K562 (cell line): ENCODE measurements at regions not wholly inside any gene's neighbourhood (a gene's known extent, or its start where the extent isn't known, plus 50 kb on each side); places are given as distances from the start of the nearest gene placed in this dataset.

Experiments
- ATAC-seq: fragments of 200-7000 bp; cut with Tn5 transposase; 3 replicates; pipeline ENCODE4 v1.9.1; 2020; ENCODE audit warnings: moderate library complexity
- BruUV-seq: library from RNA; stranded (reverse); fragments of 400-500 nt; replicated peaks from 2 replicates; lab custom pipeline; 2021; lab: Mats Ljungman, UMichigan
- CTCF ChIA-PET: fragments of 300-600 bp; formaldehyde crosslinking; extraction: SDS; loops from one replicate; lab custom pipeline; 2021; ENCODE audit warnings: low intra/inter-chr PET ratio; lab: Yijun Ruan, JAX
- POLR2A ChIA-PET: fragments of 300-600, 350-650 bp; sonication (Branson Sonifier 250); formaldehyde crosslinking; extraction: SDS; loops from one replicate; lab custom pipeline; 2021; ENCODE audit warnings: antibody characterized with exemption, inconsistent platforms; lab: Yijun Ruan, JAX
- DNase-seq, 4 experiments: peaks; one replicate each; pipeline versions ENCODE4 v3.0.0 to v3.0.0-alpha.2; 2011 to 2018; ENCODE audit warnings: low spot score in 3 of 4, mixed read lengths in 3 of 4; ENCODE audit errors: extremely low read depth in 1 of 4
- FAIRE-seq: peaks from 2 replicates; lab custom pipeline; 2011; peaks lifted over from hg19 to GRCh38; lab: Jason Lieb, UNC
- H2AFZ ChIP-seq: 2 replicates; pipeline ENCODE4 v1.6.0; 2011; ENCODE audit warnings: low read depth, low read length, control low read depth, inconsistent platforms
- H3K27ac ChIP-seq: fragments of 200-600 bp; 3 replicates; pipeline ENCODE4 v1.8.0; 2011; ENCODE audit warnings: low read depth, mild to moderate bottlenecking, control low read depth, inconsistent platforms, low read length, moderate library complexity, mixed read lengths; ENCODE audit errors: extremely low read depth
- H3K27me3 ChIP-seq, 2 experiments: fragments of 300-600 bp in 1 of 2; 2 replicates in 1 of 2; 3 replicates in 1 of 2; pipeline versions ENCODE4 v1.6.0 to v1.8.0; 2011; ENCODE audit warnings: inconsistent platforms in 2 of 2, low read length in 2 of 2, mild to moderate bottlenecking in 1 of 2, mixed read lengths in 1 of 2, moderate library complexity in 1 of 2; ENCODE audit not compliant: control insufficient read depth in 2 of 2, insufficient read depth in 2 of 2
- H3K36me3 ChIP-seq: fragments of 300-600 bp; 3 replicates; pipeline ENCODE4 v1.8.0; 2011; ENCODE audit warnings: mild to moderate bottlenecking, low read length, inconsistent platforms; ENCODE audit not compliant: control insufficient read depth, insufficient read depth
- H3K4me1 ChIP-seq, 2 experiments: fragments of 200-600 bp in 1 of 2; replicated peaks in 1 of 2; 2 replicates in 1 of 2; 3 replicates in 1 of 2; pipeline versions ENCODE4 v1.5.1 to v1.8.0; 2011; ENCODE audit warnings: inconsistent platforms in 2 of 2, low read length in 2 of 2, mild to moderate bottlenecking in 1 of 2, mixed read lengths in 1 of 2, moderate library complexity in 1 of 2; ENCODE audit not compliant: control insufficient read depth in 2 of 2, insufficient read depth in 2 of 2
- H3K4me2 ChIP-seq: 2 replicates; pipeline ENCODE4 v1.6.1; 2011; ENCODE audit warnings: low read length, control low read depth, inconsistent platforms, mixed read lengths; ENCODE audit not compliant: insufficient read depth
- H3K4me3 ChIP-seq: fragments of 200-600 bp; sonication (generic), shearing (Covaris generic); 2 replicates; pipeline ENCODE4 v1.5.1; 2016; ENCODE audit warnings: control low read depth, inconsistent platforms
- H3K79me2 ChIP-seq: fragments of 200-600 bp; 3 replicates; pipeline ENCODE4 v1.8.0; 2011; ENCODE audit warnings: low read length, inconsistent platforms; ENCODE audit not compliant: control insufficient read depth, insufficient read depth
- H3K9ac ChIP-seq, 2 experiments: 2 replicates each; pipeline versions ENCODE4 v1.6.0 to v1.6.1; 2011; ENCODE audit warnings: low read depth in 2 of 2, low read length in 2 of 2, control low read depth in 1 of 2, inconsistent platforms in 1 of 2, mild to moderate bottlenecking in 1 of 2, mixed read lengths in 1 of 2; ENCODE audit not compliant: insufficient read depth in 1 of 2
- H3K9me1 ChIP-seq: one replicate; pipeline ENCODE4 v1.6.0; 2011; ENCODE audit warnings: inconsistent platforms, mild to moderate bottlenecking, low read length, moderate library complexity; ENCODE audit not compliant: control insufficient read depth, insufficient read depth
- H3K9me3 ChIP-seq: replicated peaks from 2 replicates; pipeline ENCODE4 v1.5.1; 2011; ENCODE audit warnings: low read depth, low read length, inconsistent platforms; ENCODE audit not compliant: control insufficient read depth, insufficient read depth
- H4K20me1 ChIP-seq: replicated peaks from 2 replicates; pipeline ENCODE4 v1.6.1; 2011; ENCODE audit warnings: low read length, inconsistent platforms, mixed read lengths; ENCODE audit not compliant: control insufficient read depth, insufficient read depth
- ARID1B ChIP-seq: fragments of 450-650 bp; IDR thresholded peaks from 2 replicates; pipeline ENCODE4 v1.6.1; 2016; ENCODE audit warnings: antibody characterized with exemption, mild to moderate bottlenecking, inconsistent platforms
- CC2D1A ChIP-seq: fragments of 450-650 bp; IDR thresholded peaks from 2 replicates; pipeline ENCODE4 v1.6.1; 2017; ENCODE audit warnings: mild to moderate bottlenecking
- CTBP1 ChIP-seq: fragments of 450-650 bp; IDR thresholded peaks from 2 replicates; pipeline ENCODE4 v1.6.1; 2016; ENCODE audit warnings: borderline replicate concordance
- HNRNPUL1 ChIP-seq: fragments of 200-400 bp; formaldehyde crosslinking; IDR thresholded peaks from 2 replicates; pipeline ENCODE4 v1.6.1; 2017; ENCODE audit warnings: low read length
- KLF13 ChIP-seq: fragments of 450-650 bp; IDR thresholded peaks from 2 replicates; pipeline ENCODE4 v1.6.1; 2016; ENCODE audit warnings: missing genetic modification characterization, low read depth, mild to moderate bottlenecking, missing compliant biosample characterization, moderate library complexity, borderline replicate concordance
- NCOA1 ChIP-seq: fragments of 450-650 bp; IDR thresholded peaks from 2 replicates; pipeline ENCODE4 v1.6.1; 2016; ENCODE audit warnings: low read depth
- NFXL1 ChIP-seq: fragments of 450-650 bp; formaldehyde crosslinking; IDR thresholded peaks from 2 replicates; pipeline ENCODE4 v1.4.0; 2021; ENCODE audit warnings: mild to moderate bottlenecking
- NR2C1 ChIP-seq, 2 experiments: fragments of 450-650 bp; IDR thresholded peaks; 2 replicates each; pipeline ENCODE4 v1.6.1; 2017; ENCODE audit warnings: mild to moderate bottlenecking in 2 of 2, antibody characterized with exemption in 1 of 2, inconsistent platforms in 1 of 2, missing compliant biosample characterization in 1 of 2, missing genetic modification characterization in 1 of 2
- RAD51 ChIP-seq: fragments of 450-650 bp; IDR thresholded peaks from 2 replicates; pipeline ENCODE4 v1.7.1; 2016; ENCODE audit warnings: low read depth, mild to moderate bottlenecking, borderline replicate concordance
- RBBP5 ChIP-seq: fragments of 200-600 bp; sonication (generic); IDR thresholded peaks from 2 replicates; pipeline ENCODE4 v1.6.1; 2012; ENCODE audit warnings: borderline replicate concordance, mild to moderate bottlenecking, low read length, control low read depth, inconsistent platforms; ENCODE audit not compliant: insufficient read depth, poor library complexity, severe bottlenecking
- SPI1 ChIP-seq: IDR thresholded peaks from 2 replicates; pipeline ENCODE4 v1.6.1; 2011; ENCODE audit warnings: low read depth, low read length, control low read depth, borderline replicate concordance
- SREBF1 ChIP-seq: fragments of 150-350 bp; IDR thresholded peaks from 2 replicates; pipeline ENCODE4 v1.6.1; 2014; ENCODE audit warnings: antibody characterized with exemption, low read depth, low read length, borderline replicate concordance
- SRSF1 ChIP-seq: fragments of 200-400 bp; formaldehyde crosslinking; IDR thresholded peaks from 2 replicates; pipeline ENCODE4 v1.6.1; 2017; ENCODE audit warnings: mild to moderate bottlenecking, low read depth, low read length, moderate library complexity
- SUPT5H ChIP-seq: fragments of 450-650 bp; IDR thresholded peaks from 2 replicates; pipeline ENCODE4 v1.6.1; 2016
- TBP ChIP-seq: optimal IDR thresholded peaks from 2 replicates; pipeline ENCODE3; 2011; ENCODE audit warnings: low read depth, low read length, improper control_type of control experiment
- YBX1 ChIP-seq: fragments of 450-650 bp; IDR thresholded peaks from 2 replicates; pipeline ENCODE4 v1.7.1; 2016; ENCODE audit warnings: mild to moderate bottlenecking
- YY1 ChIP-seq, 3 experiments: IDR thresholded peaks; 2 replicates each; pipeline ENCODE4 v1.6.1; 2011; ENCODE audit warnings: low read length in 2 of 3, mild to moderate bottlenecking in 2 of 3, moderate library complexity in 2 of 3, borderline replicate concordance in 1 of 3, control low read depth in 1 of 3, low read depth in 1 of 3; ENCODE audit not compliant: insufficient read depth in 3 of 3, insufficient replicate concordance in 2 of 3, control insufficient read depth in 1 of 3, insufficient read length in 1 of 3; ENCODE audit errors: extremely low read depth in 1 of 3
- ZNF764 ChIP-seq: fragments of 250-450 bp; sonication (Bioruptor Pico); IDR thresholded peaks from 2 replicates; pipeline ENCODE4 v1.4.0; 2020; ENCODE audit warnings: low read depth, mild to moderate bottlenecking, moderate library complexity
- WGBS: fragments of 100-300 bp; shearing (Covaris generic); methylation state at CpG from one replicate; pipeline ENCODE4 v1.1.6; 2016; ENCODE audit warnings: low coverage, mixed read lengths; ENCODE audit not compliant: insufficient coverage; ENCODE audit errors: missing lambda C conversion rate; 5-methylcytosine and 5-hydroxymethylcytosine counted together
- in situ Hi-C: fragments of 300-500 bp; cut with MboI; formaldehyde crosslinking; loops from 4 replicates; pipeline ENCODE4 v1.15.0; 2018; ENCODE audit warnings: inconsistent platforms, mixed read lengths
- intact Hi-C: fragments of 100-400 bp; cut with micrococcal nuclease; formaldehyde crosslinking; loops from 2 replicates; pipeline ENCODE4 v1.14.2; 2022
- TF ChIP-seq, protein P1 (sequence below): sonication (generic); formaldehyde crosslinking; IDR thresholded peaks from 2 replicates; pipeline ENCODE4 v1.8.0; 2022; ENCODE audit warnings: mild to moderate bottlenecking, missing genetic modification reagents
- TF ChIP-seq, protein P2 (sequence below): fragments of 250-450 bp; sonication (Bioruptor Pico); IDR thresholded peaks from 2 replicates; pipeline ENCODE4 v1.5.0; 2020; ENCODE audit warnings: mild to moderate bottlenecking, borderline replicate concordance

DNA sequence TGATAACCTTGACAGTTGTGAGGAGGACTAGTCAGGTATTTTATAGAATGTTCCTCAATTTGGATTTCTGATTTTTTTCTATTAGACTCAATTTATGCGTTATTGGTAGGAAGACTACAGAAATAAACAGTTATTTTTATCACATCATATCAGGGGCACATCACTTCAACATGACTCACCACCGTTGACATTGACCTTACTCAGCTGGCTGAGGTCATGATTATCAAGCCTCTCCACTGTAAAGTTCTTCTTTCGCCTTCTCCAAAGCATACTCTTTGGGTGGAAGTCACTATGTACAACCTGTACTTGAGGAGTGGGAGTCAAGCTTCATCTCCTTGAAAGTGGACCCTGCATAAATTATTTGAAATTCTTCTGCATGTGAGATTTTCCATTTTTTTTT is 194.3 kb upstream of the IGFBP3 start (continued):
- TF ChIP-seq NFXL1 (CRISPR knock-in tag) (no peak), RBBP5 (no peak), RAD51 (no peak), TBP (no peak), SREBF1 (no peak), ARID1B (no peak)
- TF ChIP-seq, protein P1, sequence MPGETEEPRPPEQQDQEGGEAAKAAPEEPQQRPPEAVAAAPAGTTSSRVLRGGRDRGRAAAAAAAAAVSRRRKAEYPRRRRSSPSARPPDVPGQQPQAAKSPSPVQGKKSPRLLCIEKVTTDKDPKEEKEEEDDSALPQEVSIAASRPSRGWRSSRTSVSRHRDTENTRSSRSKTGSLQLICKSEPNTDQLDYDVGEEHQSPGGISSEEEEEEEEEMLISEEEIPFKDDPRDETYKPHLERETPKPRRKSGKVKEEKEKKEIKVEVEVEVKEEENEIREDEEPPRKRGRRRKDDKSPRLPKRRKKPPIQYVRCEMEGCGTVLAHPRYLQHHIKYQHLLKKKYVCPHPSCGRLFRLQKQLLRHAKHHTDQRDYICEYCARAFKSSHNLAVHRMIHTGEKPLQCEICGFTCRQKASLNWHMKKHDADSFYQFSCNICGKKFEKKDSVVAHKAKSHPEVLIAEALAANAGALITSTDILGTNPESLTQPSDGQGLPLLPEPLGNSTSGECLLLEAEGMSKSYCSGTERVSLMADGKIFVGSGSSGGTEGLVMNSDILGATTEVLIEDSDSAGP: no peak

- intact Hi-C loops (no loop called here), in situ Hi-C loops (no loop called here)
- no TSS peak for BruUV-seq
- Histone ChIP-seq H3K27me3 (no peaks in the 10 kb centered on the region), H3K4me1 (no peaks in the 10 kb centered on the region), H3K9ac (no peak overlapping the region), H3K4me2 (no peak overlapping the region), H3K79me2 (no peaks in the 10 kb centered on the region), H3K9me1 (no peaks in the 10 kb centered on the region), H4K20me1 (no peaks in the 10 kb centered on the region), H3K36me3 (no peaks in the 10 kb centered on the region), H3K4me3 (no peak overlapping the region), H3K9me3 (no peaks in the 10 kb centered on the region), H2AFZ (no peak overlapping the region), H3K27ac (no peak overlapping the region)
- ChIA-PET CTCF (no interaction called here), POLR2A (no interaction called here)
- TF ChIP-seq NCOA1 (no peak), HNRNPUL1 (no peak), NR2C1 (IDR thresholded peaks at IDR 0.05) (no peak), NR2C1 (tag; IDR thresholded peaks at IDR 0.05) (no peak), ZNF764 (no peak), YBX1 (no peak), SRSF1 (no peak), KLF13 (tag) (no peak), YY1 (IDR thresholded peaks at IDR 0.05; ENCODE audit: borderline replicate concordance in 1 of 3, control insufficient read depth in 1 of 3, extremely low read depth in 1 of 3, insufficient read depth in 3 of 3, insufficient read length in 1 of 3, insufficient replicate concordance in 2 of 3, low read depth in 1 of 3, low read length in 2 of 3) (no peak), SUPT5H (no peak), CC2D1A (no peak), CTBP1 (no peak), SPI1 (no peak)
- TF ChIP-seq, protein P2, sequence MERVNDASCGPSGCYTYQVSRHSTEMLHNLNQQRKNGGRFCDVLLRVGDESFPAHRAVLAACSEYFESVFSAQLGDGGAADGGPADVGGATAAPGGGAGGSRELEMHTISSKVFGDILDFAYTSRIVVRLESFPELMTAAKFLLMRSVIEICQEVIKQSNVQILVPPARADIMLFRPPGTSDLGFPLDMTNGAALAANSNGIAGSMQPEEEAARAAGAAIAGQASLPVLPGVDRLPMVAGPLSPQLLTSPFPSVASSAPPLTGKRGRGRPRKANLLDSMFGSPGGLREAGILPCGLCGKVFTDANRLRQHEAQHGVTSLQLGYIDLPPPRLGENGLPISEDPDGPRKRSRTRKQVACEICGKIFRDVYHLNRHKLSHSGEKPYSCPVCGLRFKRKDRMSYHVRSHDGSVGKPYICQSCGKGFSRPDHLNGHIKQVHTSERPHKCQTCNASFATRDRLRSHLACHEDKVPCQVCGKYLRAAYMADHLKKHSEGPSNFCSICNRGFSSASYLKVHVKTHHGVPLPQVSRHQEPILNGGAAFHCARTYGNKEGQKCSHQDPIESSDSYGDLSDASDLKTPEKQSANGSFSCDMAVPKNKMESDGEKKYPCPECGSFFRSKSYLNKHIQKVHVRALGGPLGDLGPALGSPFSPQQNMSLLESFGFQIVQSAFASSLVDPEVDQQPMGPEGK: no peak
- WGBS: 2% methylated on average over 4 of the region's 4 CpGs
- FAIRE-seq (no peak), DNase-seq (no peak), ATAC-seq (no peak)
Measured at GRCh38 chr7:46109437-46109836, 188.4 kb upstream of the IGFBP3 start.
